Suprapubic skin (tissue), 4 donors: ENCODE measurements at regions not wholly inside any gene's neighbourhood (a gene's known extent, or its start where the extent isn't known, plus 50 kb on each side); places are given as distances from the start of the nearest gene placed in this dataset.

ENCODE experiments used
- DNase-seq, 2 donors: peaks; one replicate each; pipeline ENCODE4 v3.0.0-alpha.2; 2019; ENCODE audit warnings: low spot score in 2 of 2
- H3K27ac ChIP-seq: fragments of 200-600 bp; sonication (generic); one replicate; pipeline ENCODE4 v1.5.1; 2019
- H3K27me3 ChIP-seq: fragments of 200-600 bp; sonication (generic); one replicate; pipeline ENCODE4 v1.5.1; 2019
- H3K36me3 ChIP-seq: fragments of 200-600 bp; sonication (generic); one replicate; pipeline ENCODE4 v1.5.1; 2019
- H3K4me1 ChIP-seq: fragments of 200-600 bp; sonication (generic); one replicate; pipeline ENCODE4 v1.5.1; 2019
- H3K4me3 ChIP-seq: fragments of 200-600 bp; sonication (generic); one replicate; pipeline ENCODE4 v1.5.1; 2019; ENCODE audit warnings: mild to moderate bottlenecking
- H3K9me3 ChIP-seq: fragments of 200-600 bp; sonication (generic); one replicate; pipeline ENCODE4 v1.5.1; 2019
- CTCF ChIP-seq, 2 donors: fragments of 200-600 bp in 1 of 2; fragments of 450-650 bp in 1 of 2; sonication (generic) in 1 of 2; IDR thresholded peaks; one replicate each; pipeline ENCODE4 v1.5.1; 2016 to 2019; ENCODE audit warnings: antibody characterized with exemption in 2 of 2, mild to moderate bottlenecking in 1 of 2, moderate library complexity in 1 of 2
- EP300 ChIP-seq: sonication (generic); formaldehyde crosslinking; IDR thresholded peaks from one replicate; pipeline ENCODE4 v1.6.1; 2017; ENCODE audit warnings: antibody characterized with exemption
- POLR2A ChIP-seq, 2 donors: fragments of 450-650 bp; IDR thresholded peaks; one replicate each; pipeline ENCODE4 v1.6.1; 2017; ENCODE audit warnings: antibody characterized with exemption in 2 of 2, mild to moderate bottlenecking in 2 of 2, moderate library complexity in 2 of 2
- POLR2AphosphoS5 ChIP-seq, 3 donors: sonication (generic); formaldehyde crosslinking; IDR thresholded peaks; one replicate each; pipeline ENCODE4 v1.6.1; 2017; ENCODE audit warnings: antibody characterized with exemption in 3 of 3
- WGBS: methylation state at CpG from one replicate; pipeline ENCODE4 v1.1.5; 2018; 5-methylcytosine and 5-hydroxymethylcytosine counted together

- Histone ChIP-seq H3K27ac (no peak overlapping the region), H3K27me3 (no peaks in the 10 kb centered on the region), H3K4me3 (no peak overlapping the region), H3K9me3 (no peaks in the 10 kb centered on the region), H3K36me3 (no peaks in the 10 kb centered on the region), H3K4me1 (no peaks in the 10 kb centered on the region)
- TF ChIP-seq EP300 (no peak), POLR2A (IDR thresholded peaks at IDR 0.05) (no peak), CTCF (IDR thresholded peaks at IDR 0.05) (no peak), POLR2AphosphoS5 (IDR thresholded peaks at IDR 0.05) (no peak)
- no peak for DNase-seq
- WGBS, result 92% methylated on average over 3 of the region's 3 CpGs
Measured at GRCh38 chr11:86885311-86885710, 69.9 kb downstream of the FZD4 start.

- no peak for DNase-seq
- Histone ChIP-seq H3K4me3 (no peak overlapping the region), H3K27me3 (no peaks in the 10 kb centered on the region), H3K27ac (no peak overlapping the region), H3K36me3 (no peaks in the 10 kb centered on the region), H3K9me3 (no peaks in the 10 kb centered on the region), H3K4me1 (no peaks in the 10 kb centered on the region)
- WGBS, result 55% methylated on average over 5 of the region's 5 CpGs
- no peak for TF ChIP-seq EP300
- TF ChIP-seq POLR2AphosphoS5 (IDR thresholded peaks at IDR 0.05), result no peak
Measured at GRCh38 chr11:86888164-86889000, 66.8 kb downstream of the FZD4 start.

- no peak overlapping the region for H3K27ac ChIP-seq
- no peaks in the 10 kb centered on the region for H3K4me1 ChIP-seq
- no peak overlapping the region for H3K4me3 ChIP-seq
- no peaks in the 10 kb centered on the region for H3K36me3 ChIP-seq
- TF ChIP-seq CTCF (IDR thresholded peaks at IDR 0.05) (no peak), EP300 (no peak), POLR2AphosphoS5 (IDR thresholded peaks at IDR 0.05) (no peak), POLR2A (IDR thresholded peaks at IDR 0.05) (no peak)
- no peak for DNase-seq
- no peaks in the 10 kb centered on the region for H3K27me3 ChIP-seq
- WGBS, result 78% methylated on average over 1 of the region's 1 CpG
- no peaks in the 10 kb centered on the region for H3K9me3 ChIP-seq
Measured at GRCh38 chr11:86889001-86889341, 66.2 kb downstream of the FZD4 start.

GRCh38 chr11:86891036-86891435 lies 64.2 kb downstream of the FZD4 start:
- Histone ChIP-seq H3K27ac (no peak overlapping the region), H3K4me1 (no peaks in the 10 kb centered on the region), H3K36me3 (no peaks in the 10 kb centered on the region), H3K27me3 (no peaks in the 10 kb centered on the region), H3K4me3 (no peak overlapping the region), H3K9me3 (no peaks in the 10 kb centered on the region)
- TF ChIP-seq CTCF (IDR thresholded peaks at IDR 0.05) (no peak), POLR2AphosphoS5 (IDR thresholded peaks at IDR 0.05) (no peak), EP300 (no peak)
- 26% methylated on average over 2 of the region's 2 CpGs for WGBS
- no peak for DNase-seq

- DNase-seq, result no peak
- Histone ChIP-seq H3K4me3 (no peak overlapping the region), H3K27me3 (no peaks in the 10 kb centered on the region), H3K4me1 (peaks cover 4% of the 10 kb centered on the region), H3K9me3 (no peaks in the 10 kb centered on the region), H3K36me3 (no peaks in the 10 kb centered on the region), H3K27ac (no peak overlapping the region)
- TF ChIP-seq POLR2AphosphoS5 (IDR thresholded peaks at IDR 0.05) (no peak), CTCF (IDR thresholded peaks at IDR 0.05) (no peak), EP300 (no peak), POLR2A (IDR thresholded peaks at IDR 0.05) (no peak)
- 67% methylated on average over 3 of the region's 3 CpGs for WGBS
Measured at GRCh38 chr11:86893235-86893634, 62.0 kb downstream of the FZD4 start.
